ENCODE measurements at regions not wholly inside any gene's neighbourhood (a gene's known extent, or its start where the extent isn't known, plus 50 kb on each side); places are given as distances from the start of the nearest gene placed in this dataset.

DNA sequence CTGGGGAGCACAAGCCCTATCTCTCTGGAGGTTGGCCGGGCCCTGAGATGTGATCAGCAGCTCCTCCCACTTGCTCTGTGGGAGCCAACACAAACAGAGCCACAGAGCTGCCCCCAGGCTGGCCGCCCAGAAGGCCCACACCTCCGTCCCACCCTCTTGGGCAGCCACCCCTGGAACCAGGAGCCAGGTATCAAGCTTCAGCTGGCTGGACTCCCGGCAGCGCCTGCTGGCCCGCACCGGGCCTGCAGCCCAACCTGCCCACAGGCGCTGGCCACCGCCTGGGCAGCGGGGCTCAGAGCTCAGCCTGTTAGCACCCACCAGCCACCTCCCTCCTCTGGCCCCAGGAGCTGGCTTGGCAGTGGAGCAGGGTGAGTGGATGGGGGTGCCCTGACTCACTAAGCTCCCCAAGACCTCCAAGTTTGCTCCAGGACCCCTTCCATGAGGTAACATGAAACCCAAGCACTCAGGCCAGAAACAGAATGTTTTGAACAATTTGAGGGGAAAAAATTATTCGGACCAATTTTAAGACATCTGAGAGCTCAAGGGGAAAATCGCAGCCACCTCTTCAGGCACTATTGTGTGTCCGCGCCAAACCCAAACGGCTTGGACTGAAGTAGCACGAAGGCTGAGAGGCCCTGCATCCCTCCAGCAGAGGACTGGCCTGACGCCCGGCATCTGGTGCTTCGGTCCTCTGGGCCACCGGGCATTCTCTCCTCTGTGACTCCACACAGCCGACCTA is 450.8 kb downstream of the SOX6 start:
- no peak for DNase-seq (ENCODE audit: low read depth)
- no peak overlapping the region for H3K4me3 ChIP-seq (ENCODE audit: low read depth, low read length)
- TF ChIP-seq, protein P1, sequence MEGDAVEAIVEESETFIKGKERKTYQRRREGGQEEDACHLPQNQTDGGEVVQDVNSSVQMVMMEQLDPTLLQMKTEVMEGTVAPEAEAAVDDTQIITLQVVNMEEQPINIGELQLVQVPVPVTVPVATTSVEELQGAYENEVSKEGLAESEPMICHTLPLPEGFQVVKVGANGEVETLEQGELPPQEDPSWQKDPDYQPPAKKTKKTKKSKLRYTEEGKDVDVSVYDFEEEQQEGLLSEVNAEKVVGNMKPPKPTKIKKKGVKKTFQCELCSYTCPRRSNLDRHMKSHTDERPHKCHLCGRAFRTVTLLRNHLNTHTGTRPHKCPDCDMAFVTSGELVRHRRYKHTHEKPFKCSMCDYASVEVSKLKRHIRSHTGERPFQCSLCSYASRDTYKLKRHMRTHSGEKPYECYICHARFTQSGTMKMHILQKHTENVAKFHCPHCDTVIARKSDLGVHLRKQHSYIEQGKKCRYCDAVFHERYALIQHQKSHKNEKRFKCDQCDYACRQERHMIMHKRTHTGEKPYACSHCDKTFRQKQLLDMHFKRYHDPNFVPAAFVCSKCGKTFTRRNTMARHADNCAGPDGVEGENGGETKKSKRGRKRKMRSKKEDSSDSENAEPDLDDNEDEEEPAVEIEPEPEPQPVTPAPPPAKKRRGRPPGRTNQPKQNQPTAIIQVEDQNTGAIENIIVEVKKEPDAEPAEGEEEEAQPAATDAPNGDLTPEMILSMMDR (IDR thresholded peaks at IDR 0.05; ENCODE audit: control insufficient read depth, extremely low read depth, insufficient read depth), result no peak

DNA sequence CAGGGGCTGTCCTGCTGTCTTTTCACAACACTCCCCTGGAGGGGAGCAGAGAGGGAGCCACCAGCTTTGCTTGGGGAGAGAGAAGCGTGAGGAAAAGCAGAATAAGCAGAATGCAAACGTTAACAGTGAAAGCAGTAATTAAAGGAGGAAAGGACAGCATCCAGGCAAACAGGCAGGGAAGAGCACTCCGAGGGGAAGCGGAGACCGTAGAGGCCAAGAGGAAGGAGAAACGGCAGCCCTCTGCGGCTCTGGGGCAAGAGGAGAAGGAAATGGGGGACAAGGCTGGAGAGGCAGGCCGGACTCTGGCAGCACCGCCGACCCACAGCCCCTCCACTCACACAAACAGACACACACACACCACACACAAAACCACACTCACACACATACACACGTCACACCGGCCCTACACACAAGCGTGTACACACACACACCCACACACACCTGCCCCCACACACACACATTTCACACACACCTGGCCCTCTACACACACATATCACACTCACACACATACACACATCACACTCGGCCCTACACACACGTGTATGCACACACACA is 449.8 kb downstream of the SOX6 start:
- DNase-seq (ENCODE audit: low read depth), result no peak
- no peak overlapping the region for H3K4me3 ChIP-seq (ENCODE audit: low read depth, low read length)

DNA sequence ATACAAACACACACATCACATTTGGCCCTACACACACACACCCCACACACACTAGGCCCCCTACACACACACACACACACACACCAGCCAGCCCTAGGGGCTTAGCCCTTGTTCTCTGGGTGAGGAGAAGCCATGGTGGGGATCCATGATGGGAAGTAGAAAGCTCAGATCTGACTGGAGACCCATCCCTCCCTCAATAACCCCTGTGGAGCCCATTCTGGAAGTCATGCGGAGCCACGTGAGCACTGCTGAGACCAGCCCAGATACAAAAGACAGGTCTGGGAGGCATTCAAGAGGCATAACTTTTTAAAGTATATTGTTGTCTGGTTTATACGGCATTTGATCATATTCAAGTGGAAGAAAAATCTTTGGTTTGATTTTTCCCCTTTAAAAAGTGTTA is 448.5 kb downstream of the SOX6 start:
- no peak for DNase-seq (ENCODE audit: low read depth)
- H3K4me3 ChIP-seq (ENCODE audit: low read depth, low read length), result no peak overlapping the region
- TF ChIP-seq, protein P1 (IDR thresholded peaks at IDR 0.05; ENCODE audit: control insufficient read depth, extremely low read depth, insufficient read depth), result no peak

More for the DNA sequence above, 449.8 kb downstream of the SOX6 start:
- TF ChIP-seq, protein P1 (IDR thresholded peaks at IDR 0.05; ENCODE audit: control insufficient read depth, extremely low read depth, insufficient read depth), result no peak

DNA sequence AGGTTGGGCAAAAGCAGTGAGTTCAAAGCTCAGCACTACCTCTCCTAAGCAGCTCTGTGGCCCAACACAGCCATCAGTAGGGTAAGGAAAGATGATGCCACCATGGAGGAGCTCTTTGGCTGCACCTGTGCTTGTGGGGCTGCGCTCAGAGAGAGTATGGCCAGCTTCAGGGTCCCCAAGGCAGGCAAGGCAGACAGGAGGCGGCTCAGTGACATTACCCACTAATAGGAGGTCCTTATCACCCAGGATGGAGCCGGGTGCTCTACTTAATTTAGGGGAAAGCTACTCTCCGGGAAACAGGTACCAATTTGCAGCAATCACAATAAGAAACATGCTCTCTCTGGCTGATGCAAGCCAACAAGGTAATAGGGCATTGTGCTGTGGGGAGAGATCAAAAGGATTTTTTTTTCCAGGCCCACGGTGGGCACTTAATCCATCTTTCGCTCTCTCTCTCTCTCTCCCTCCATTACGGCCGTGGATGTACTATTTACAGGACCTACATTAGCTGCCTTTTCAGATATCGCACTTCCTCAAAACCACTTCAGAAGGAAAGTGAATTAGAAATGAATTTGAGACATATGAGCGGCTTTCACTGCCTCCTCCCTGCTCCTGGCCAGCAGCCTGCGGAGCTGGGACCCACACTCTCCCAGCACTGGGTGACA is 446.3 kb downstream of the SOX6 start:
- no peak for DNase-seq (ENCODE audit: low read depth)
- TF ChIP-seq, protein P1 (IDR thresholded peaks at IDR 0.05; ENCODE audit: control insufficient read depth, extremely low read depth, insufficient read depth), result no peak
- no peak overlapping the region for H3K4me3 ChIP-seq (ENCODE audit: low read depth, low read length)

DNA sequence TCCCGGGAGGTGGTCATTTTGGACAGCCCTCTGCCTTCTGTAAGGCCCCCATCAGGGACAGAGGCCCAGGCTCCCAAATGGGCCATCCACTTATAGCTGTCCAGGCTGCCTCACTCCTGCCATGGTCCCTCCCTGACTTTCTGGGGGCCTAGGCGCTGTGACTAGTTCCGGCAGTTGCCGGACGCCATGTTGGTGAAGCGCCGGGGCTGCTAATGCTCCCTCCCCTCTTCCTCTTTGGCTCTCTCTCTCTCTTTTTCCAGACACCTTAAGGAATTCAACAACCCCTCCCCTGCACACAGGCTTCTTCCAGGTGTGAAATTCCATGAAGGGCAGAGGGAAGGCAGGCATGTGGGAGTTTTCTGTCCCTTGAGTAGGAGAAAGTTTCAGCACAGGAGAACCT is 445.6 kb downstream of the SOX6 start:
- TF ChIP-seq, protein P1 (IDR thresholded peaks at IDR 0.05; ENCODE audit: control insufficient read depth, extremely low read depth, insufficient read depth), result no peak
- no peak overlapping the region for H3K4me3 ChIP-seq (ENCODE audit: low read depth, low read length)
- DNase-seq (ENCODE audit: low read depth), result no peak

DNA sequence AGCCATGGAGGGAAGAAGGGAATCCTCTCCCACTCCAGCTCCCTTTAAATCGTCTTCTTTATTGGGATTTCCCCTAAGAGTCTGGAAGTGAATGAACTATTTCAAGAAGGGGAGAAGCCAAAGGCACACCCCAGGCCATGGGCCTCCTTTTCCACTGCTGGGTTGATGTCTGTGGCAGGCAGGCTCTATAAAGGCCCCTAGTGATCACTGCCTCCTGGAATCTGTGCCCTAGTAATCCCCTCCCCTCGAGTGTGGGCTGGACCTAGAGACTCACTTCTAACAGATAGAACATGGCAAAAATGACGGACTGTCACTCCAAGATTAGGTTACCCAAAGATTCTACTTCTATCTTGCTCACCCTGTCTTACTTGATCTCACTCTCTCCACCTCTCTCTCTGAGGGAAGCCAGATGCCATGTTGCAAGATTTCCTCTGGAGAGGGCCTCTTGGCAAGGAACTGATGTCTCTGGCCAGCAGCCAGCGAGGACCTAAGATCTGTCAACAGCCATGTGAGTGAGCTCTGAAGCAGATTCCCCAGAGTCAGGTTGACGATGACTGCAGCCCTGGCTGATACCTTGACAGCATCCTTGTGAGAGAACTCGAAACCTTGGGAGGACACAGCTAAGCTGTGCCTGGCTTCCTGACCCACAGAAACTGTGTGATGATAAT is 444.8 kb downstream of the SOX6 start:
- no peak for DNase-seq (ENCODE audit: low read depth)
- no peak overlapping the region for H3K4me3 ChIP-seq (ENCODE audit: low read depth, low read length)
- TF ChIP-seq, protein P1 (IDR thresholded peaks at IDR 0.05; ENCODE audit: control insufficient read depth, extremely low read depth, insufficient read depth), result no peak
